IMR-90 (cell line): ENCODE measurements at regions not wholly inside any gene's neighbourhood (a gene's known extent, or its start where the extent isn't known, plus 50 kb on each side); places are given as distances from the start of the nearest gene placed in this dataset.

Experiments
- ATAC-seq: fragments of 200-7000 bp; cut with Tn5 transposase; 2 replicates; pipeline ENCODE4 v1.9.1; 2020; ENCODE audit warnings: low read depth, mild to moderate bottlenecking, moderate library complexity
- BruUV-seq: library from RNA; stranded (reverse); fragments of 400-500 nt; replicated peaks from 2 replicates; lab custom pipeline; 2021; lab: Mats Ljungman, UMichigan
- CTCF ChIA-PET: fragments of 300-600 bp; formaldehyde crosslinking; extraction: SDS; loops from one replicate; lab custom pipeline; 2021; ENCODE audit warnings: antibody characterized with exemption; lab: Yijun Ruan, JAX
- POLR2A ChIA-PET: fragments of 300-600 bp; sonication (Branson Sonifier 250); formaldehyde crosslinking; loops from one replicate; lab custom pipeline; 2022; ENCODE audit warnings: antibody characterized with exemption; ENCODE audit not compliant: unreplicated experiment; lab: Charles Lee
- DNase-seq: peaks from one replicate; pipeline ENCODE4 v3.0.0; 2013
- H2AFZ ChIP-seq: replicated peaks from 2 replicates; pipeline ENCODE3; 2013; ENCODE audit warnings: low read length, mild to moderate bottlenecking; ENCODE audit not compliant: poor library complexity
- H2AK5ac ChIP-seq: 2 replicates; pipeline ENCODE4 v1.6.1; 2013; ENCODE audit warnings: low read depth, low read length, inconsistent platforms
- H2AK9ac ChIP-seq: replicated peaks from 2 replicates; pipeline ENCODE3; 2013; ENCODE audit warnings: mild to moderate bottlenecking, low read depth, low read length, moderate library complexity; ENCODE audit not compliant: poor library complexity
- H2BK120ac ChIP-seq: 2 replicates; pipeline ENCODE4 v1.6.1; 2013; ENCODE audit warnings: low read depth, low read length, inconsistent platforms
- H2BK15ac ChIP-seq: 3 replicates; pipeline ENCODE4 v1.6.1; 2013; ENCODE audit warnings: low read depth, low read length, inconsistent platforms
- H2BK20ac ChIP-seq: 2 replicates; pipeline ENCODE4 v1.6.1; 2013; ENCODE audit warnings: low read depth, mild to moderate bottlenecking, inconsistent platforms, low read length, moderate library complexity
- H2BK5ac ChIP-seq: 2 replicates; pipeline ENCODE4 v1.6.1; 2013; ENCODE audit warnings: mild to moderate bottlenecking, low read depth, low read length, inconsistent platforms; ENCODE audit not compliant: poor library complexity, severe bottlenecking
- H3K14ac ChIP-seq: replicated peaks from 2 replicates; pipeline ENCODE4 v1.6.1; 2013; ENCODE audit warnings: low read depth, low read length, inconsistent platforms
- H3K18ac ChIP-seq: 2 replicates; pipeline ENCODE4 v1.6.1; 2013; ENCODE audit warnings: low read depth, low read length, control low read depth
- H3K23ac ChIP-seq: 2 replicates; pipeline ENCODE4 v1.6.1; 2013; ENCODE audit warnings: low read depth, low read length, inconsistent platforms
- H3K27ac ChIP-seq: 2 replicates; pipeline ENCODE4 v1.5.1; 2013; ENCODE audit warnings: mild to moderate bottlenecking, control low read depth, low read length; ENCODE audit not compliant: insufficient read depth
- H3K27me3 ChIP-seq: 2 replicates; pipeline ENCODE4 v1.6.1; 2013; ENCODE audit warnings: low read length; ENCODE audit not compliant: control insufficient read depth, insufficient read depth
- H3K36me3 ChIP-seq: 2 replicates; pipeline ENCODE4 v1.6.1; 2013; ENCODE audit warnings: low read length, mixed read lengths; ENCODE audit not compliant: control insufficient read depth, insufficient read depth
- H3K4ac ChIP-seq: 2 replicates; pipeline ENCODE4 v1.6.1; 2013; ENCODE audit warnings: low read depth, low read length, inconsistent platforms
- H3K4me1 ChIP-seq: 2 replicates; pipeline ENCODE4 v1.6.1; 2013; ENCODE audit warnings: low read length, mixed read lengths; ENCODE audit not compliant: control insufficient read depth, insufficient read depth
- H3K4me2 ChIP-seq: 2 replicates; pipeline ENCODE4 v1.6.1; 2013; ENCODE audit warnings: low read depth, mild to moderate bottlenecking, control low read depth, low read length, moderate library complexity
- H3K4me3 ChIP-seq: 2 replicates; pipeline ENCODE4 v1.5.1; 2013; ENCODE audit warnings: low read depth, mild to moderate bottlenecking, control low read depth, low read length, moderate library complexity; ENCODE audit not compliant: insufficient read depth
- H3K56ac ChIP-seq: 2 replicates; pipeline ENCODE4 v1.6.1; 2013; ENCODE audit warnings: low read length, inconsistent platforms; ENCODE audit not compliant: insufficient read depth; ENCODE audit errors: extremely low read depth
- H3K79me1 ChIP-seq, 2 experiments: 2 replicates each; pipeline ENCODE4 v1.6.1; 2013; ENCODE audit warnings: low read length in 2 of 2, inconsistent platforms in 1 of 2, low read depth in 1 of 2
- H3K9ac ChIP-seq: 2 replicates; pipeline ENCODE4 v1.6.1; 2013; ENCODE audit warnings: low read depth, low read length, control low read depth
- H3K9me1 ChIP-seq: 2 replicates; pipeline ENCODE4 v1.6.1; 2013; ENCODE audit warnings: low read length, inconsistent platforms; ENCODE audit not compliant: insufficient read depth
- H3K9me3 ChIP-seq: 2 replicates; pipeline ENCODE4 v1.6.1; 2013; ENCODE audit warnings: low read length; ENCODE audit not compliant: control insufficient read depth, insufficient read depth
- H4K20me1 ChIP-seq: 2 replicates; pipeline ENCODE4 v1.6.1; 2013; ENCODE audit warnings: low read length, inconsistent platforms; ENCODE audit not compliant: insufficient read depth
- H4K5ac ChIP-seq: 2 replicates; pipeline ENCODE4 v1.6.1; 2013; ENCODE audit warnings: mild to moderate bottlenecking, low read depth, low read length, control low read depth
- H4K8ac ChIP-seq, 2 experiments: 2 replicates each; pipeline ENCODE4 v1.6.1; 2013; ENCODE audit warnings: low read depth in 2 of 2, low read length in 2 of 2, control low read depth in 1 of 2, inconsistent platforms in 1 of 2
- H4K91ac ChIP-seq: 2 replicates; pipeline ENCODE4 v1.6.1; 2013; ENCODE audit warnings: low read depth, low read length, inconsistent platforms; ENCODE audit not compliant: insufficient read depth
- BHLHE40 ChIP-seq: fragments of 150-350 bp; IDR thresholded peaks from 2 replicates; pipeline ENCODE4 v1.6.1; 2016; ENCODE audit warnings: mild to moderate bottlenecking, low read depth, low read length
- CEBPB ChIP-seq: IDR thresholded peaks from 2 replicates; pipeline ENCODE4 v1.6.1; 2012; ENCODE audit warnings: low read depth, low read length, improper control_type of control experiment
- CHD1 ChIP-seq: IDR thresholded peaks from 2 replicates; pipeline ENCODE4 v1.6.1; 2012; ENCODE audit warnings: low read depth, low read length, improper control_type of control experiment
- CTCF ChIP-seq: conservative IDR thresholded peaks from 2 replicates; pipeline ENCODE4 v1.5.1; 2012; ENCODE audit warnings: mild to moderate bottlenecking, low read depth, low read length, improper control_type of control experiment
- ELK1 ChIP-seq: fragments of 150-350 bp; IDR thresholded peaks from 2 replicates; pipeline ENCODE4 v1.6.1; 2016; ENCODE audit warnings: low read depth, mild to moderate bottlenecking, low read length, moderate library complexity, borderline replicate concordance
- MAZ ChIP-seq: IDR thresholded peaks from 2 replicates; pipeline ENCODE4 v1.6.1; 2012; ENCODE audit warnings: low read depth, mild to moderate bottlenecking, low read length, improper control_type of control experiment, moderate library complexity, borderline replicate concordance
- MXI1 ChIP-seq: IDR thresholded peaks from 2 replicates; pipeline ENCODE4 v1.6.1; 2012; ENCODE audit warnings: low read depth, mild to moderate bottlenecking, low read length, moderate library complexity, borderline replicate concordance
- NFE2L2 ChIP-seq: fragments of 150-350 bp; IDR thresholded peaks from 2 replicates; pipeline ENCODE4 v1.6.1; 2016; ENCODE audit warnings: low read depth, mild to moderate bottlenecking, low read length
- RCOR1 ChIP-seq: IDR thresholded peaks from 2 replicates; pipeline ENCODE4 v1.6.1; 2012; ENCODE audit warnings: mild to moderate bottlenecking, low read length, improper control_type of control experiment; ENCODE audit not compliant: insufficient replicate concordance
- RFX5 ChIP-seq: IDR thresholded peaks from 2 replicates; pipeline ENCODE4 v1.8.0; 2012; ENCODE audit warnings: low read depth, mild to moderate bottlenecking, low read length, moderate library complexity
- SMC3 ChIP-seq: fragments of 150-350 bp; IDR thresholded peaks from 2 replicates; pipeline ENCODE4 v1.6.1; 2016; ENCODE audit warnings: low read depth, mild to moderate bottlenecking, antibody characterized with exemption, low read length, moderate library complexity
- USF2 ChIP-seq: fragments of 150-350 bp; IDR thresholded peaks from 2 replicates; pipeline ENCODE4 v1.6.1; 2017; ENCODE audit warnings: mild to moderate bottlenecking, antibody characterized with exemption, low read length, low read depth
- whole genome bisulfite sequencing, 2 experiments: methylation state at CpG; one replicate each; pipeline versions ENCODE4 v1.1.5 to v1.1.7; 2013; ENCODE audit warnings: missing lambda C conversion rate in 2 of 2; ENCODE audit not compliant: insufficient read length in 1 of 2; ENCODE audit errors: extremely low coverage in 2 of 2; 5-methylcytosine and 5-hydroxymethylcytosine counted together
- dilution Hi-C: fragments of 300-500 bp; cut with HindIII; formaldehyde crosslinking; loops from one replicate; pipeline ENCODE4 v1.14.3; 2018; ENCODE audit warnings: low sequenced_read_pairs; ENCODE audit not compliant: unreplicated experiment
- in situ Hi-C: fragments of 300-500 bp; cut with MboI; formaldehyde crosslinking; loops from 3 replicates; pipeline ENCODE4 v1.14.3; 2019; ENCODE audit warnings: low sequenced_read_pairs, inconsistent platforms, mixed read lengths
- intact Hi-C: fragments of 100-400 bp; cut with micrococcal nuclease; formaldehyde crosslinking; loops from 2 replicates; pipeline ENCODE4 v1.10.0; 2022

- no CpG with 5 or more reads among the region's 8 CpGs for WGBS, 2 experiments
- Histone ChIP-seq H2BK120ac (no peak overlapping the region), H3K27ac (no peak overlapping the region), H3K4me3 (no peak overlapping the region), H2BK20ac (no peak overlapping the region), H4K91ac (no peak overlapping the region), H3K4me2 (no peak overlapping the region), H3K27me3 (no peaks in the 10 kb centered on the region), H3K9me1 (no peaks in the 10 kb centered on the region), H3K79me1 (no peaks in the 10 kb centered on the region), H2AK5ac (no peak overlapping the region), H4K8ac (no peak overlapping the region), H3K9me3 (no peaks in the 10 kb centered on the region), H3K18ac (no peak overlapping the region), H2BK5ac (no peak overlapping the region), H4K20me1 (no peaks in the 10 kb centered on the region), H3K4me1 (no peaks in the 10 kb centered on the region), H2AFZ (peak overlapping the region; percentile 14), H3K23ac (no peak overlapping the region), H3K14ac (no peak overlapping the region), H4K5ac (no peak overlapping the region), H3K4ac (no peak overlapping the region), H3K36me3 (no peaks in the 10 kb centered on the region), H3K56ac (no peak overlapping the region), H2AK9ac (no peak overlapping the region), H3K9ac (no peak overlapping the region), H2BK15ac (no peak overlapping the region)
- in situ Hi-C loops (no loop called here), intact Hi-C loops (no loop called here), dilution Hi-C loops (no loop called here)
- no peak for ATAC-seq
- no TSS peak for BruUV-seq
- CTCF ChIA-PET: no interaction called here
- DNase-seq: peak; percentile 0
- POLR2A ChIA-PET: no interaction called here
- TF ChIP-seq CTCF: no peak
- TF ChIP-seq MAZ: no peak
- no peak for TF ChIP-seq RFX5
- TF ChIP-seq USF2: no peak
- no peak for TF ChIP-seq NFE2L2
- TF ChIP-seq SMC3: no peak
- TF ChIP-seq MXI1: no peak
- TF ChIP-seq BHLHE40: no peak
- no peak for TF ChIP-seq ELK1
- TF ChIP-seq CEBPB: no peak
- TF ChIP-seq CHD1: no peak
- TF ChIP-seq RCOR1: no peak
These were observed 647.8 kb upstream of the SLC39A10 start for GRCh38 chr2:195009202-195009601.
